ENCODE measurements at regions not wholly inside any gene's neighbourhood (a gene's known extent, or its start where the extent isn't known, plus 50 kb on each side); places are given as distances from the start of the nearest gene placed in this dataset.

GRCh38 chr6:140007525-140007924 is 633.1 kb upstream of the CITED2 start:
- TF ChIP-seq, protein P1, sequence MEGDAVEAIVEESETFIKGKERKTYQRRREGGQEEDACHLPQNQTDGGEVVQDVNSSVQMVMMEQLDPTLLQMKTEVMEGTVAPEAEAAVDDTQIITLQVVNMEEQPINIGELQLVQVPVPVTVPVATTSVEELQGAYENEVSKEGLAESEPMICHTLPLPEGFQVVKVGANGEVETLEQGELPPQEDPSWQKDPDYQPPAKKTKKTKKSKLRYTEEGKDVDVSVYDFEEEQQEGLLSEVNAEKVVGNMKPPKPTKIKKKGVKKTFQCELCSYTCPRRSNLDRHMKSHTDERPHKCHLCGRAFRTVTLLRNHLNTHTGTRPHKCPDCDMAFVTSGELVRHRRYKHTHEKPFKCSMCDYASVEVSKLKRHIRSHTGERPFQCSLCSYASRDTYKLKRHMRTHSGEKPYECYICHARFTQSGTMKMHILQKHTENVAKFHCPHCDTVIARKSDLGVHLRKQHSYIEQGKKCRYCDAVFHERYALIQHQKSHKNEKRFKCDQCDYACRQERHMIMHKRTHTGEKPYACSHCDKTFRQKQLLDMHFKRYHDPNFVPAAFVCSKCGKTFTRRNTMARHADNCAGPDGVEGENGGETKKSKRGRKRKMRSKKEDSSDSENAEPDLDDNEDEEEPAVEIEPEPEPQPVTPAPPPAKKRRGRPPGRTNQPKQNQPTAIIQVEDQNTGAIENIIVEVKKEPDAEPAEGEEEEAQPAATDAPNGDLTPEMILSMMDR (IDR thresholded peaks at IDR 0.05; ENCODE audit: low read depth, low read length), result no peak
- TF ChIP-seq MAX (IDR thresholded peaks at IDR 0.05; ENCODE audit: low read depth, low read length) (no peak), POLR2A (IDR thresholded peaks at IDR 0.05; ENCODE audit: extremely low read depth, insufficient read length) (no peak), MYC (IDR thresholded peaks at IDR 0.05; ENCODE audit: low read depth, low read length) (no peak)
